Mesenchymal stem cell (in vitro differentiated cells and primary cell): ENCODE measurements at regions not wholly inside any gene's neighbourhood (a gene's known extent, or its start where the extent isn't known, plus 50 kb on each side); places are given as distances from the start of the nearest gene placed in this dataset.

Experiments used
- DNase-seq: peaks from one replicate; pipeline ENCODE4 v3.0.0-alpha.2; 2013
- H2AFZ ChIP-seq: one replicate; pipeline ENCODE4 v1.6.1; 2013; ENCODE audit warnings: low read depth, mild to moderate bottlenecking, control low read depth, inconsistent platforms, low read length, moderate library complexity
- H2AK5ac ChIP-seq: 2 replicates; pipeline ENCODE4 v1.6.1; 2013; ENCODE audit warnings: low read length, moderate library complexity, mild to moderate bottlenecking, inconsistent platforms; ENCODE audit not compliant: severe bottlenecking
- H2BK120ac ChIP-seq: one replicate; pipeline ENCODE4 v1.6.1; 2013; ENCODE audit warnings: low read depth, mild to moderate bottlenecking, inconsistent platforms, low read length, moderate library complexity
- H2BK12ac ChIP-seq, 2 experiments: one replicate each; pipeline ENCODE4 v1.6.1; 2013; ENCODE audit warnings: inconsistent platforms in 2 of 2, low read length in 2 of 2, mild to moderate bottlenecking in 2 of 2, moderate library complexity in 2 of 2, control low read depth in 1 of 2
- H2BK15ac ChIP-seq: one replicate; pipeline ENCODE4 v1.6.1; 2013; ENCODE audit warnings: mild to moderate bottlenecking, low read depth, inconsistent platforms; ENCODE audit not compliant: poor library complexity, severe bottlenecking
- H2BK5ac ChIP-seq: 2 replicates; pipeline ENCODE4 v1.6.1; 2013; ENCODE audit warnings: low read depth, mild to moderate bottlenecking, low read length, control low read depth, inconsistent platforms; ENCODE audit not compliant: poor library complexity, severe bottlenecking
- H3K14ac ChIP-seq, 2 experiments: one replicate each; pipeline ENCODE4 v1.6.1; 2013; ENCODE audit warnings: inconsistent platforms in 2 of 2, low read length in 2 of 2, control low read depth in 1 of 2, mild to moderate bottlenecking in 1 of 2, moderate library complexity in 1 of 2
- H3K18ac ChIP-seq, 2 experiments: one replicate each; pipeline ENCODE4 v1.6.1; 2013; ENCODE audit warnings: inconsistent platforms in 2 of 2, low read length in 2 of 2, control low read depth in 1 of 2, low read depth in 1 of 2, mild to moderate bottlenecking in 1 of 2
- H3K23ac ChIP-seq, 2 experiments: one replicate each; pipeline ENCODE4 v1.6.1; 2013; ENCODE audit warnings: inconsistent platforms in 2 of 2, low read length in 2 of 2, mild to moderate bottlenecking in 2 of 2, moderate library complexity in 2 of 2, control low read depth in 1 of 2
- H3K27ac ChIP-seq: 2 replicates; pipeline ENCODE4 v1.5.1; 2013; ENCODE audit warnings: mild to moderate bottlenecking, moderate library complexity, low read length, control low read depth, inconsistent platforms; ENCODE audit not compliant: poor library complexity, severe bottlenecking
- H3K27me3 ChIP-seq, 2 experiments: 2 replicates each; pipeline versions ENCODE4 v1.6.1 to v1.7.0; 2013; ENCODE audit warnings: low read length in 2 of 2, mild to moderate bottlenecking in 2 of 2, moderate library complexity in 2 of 2, control low read depth in 1 of 2, inconsistent platforms in 1 of 2; ENCODE audit not compliant: control insufficient read depth in 1 of 2, insufficient read depth in 1 of 2
- H3K36me3 ChIP-seq, 2 experiments: 2 replicates each; pipeline versions ENCODE4 v1.6.1 to v1.7.0; 2013; ENCODE audit warnings: low read length in 2 of 2, control low read depth in 1 of 2, inconsistent platforms in 1 of 2, low read depth in 1 of 2, mild to moderate bottlenecking in 1 of 2; ENCODE audit not compliant: insufficient read depth in 2 of 2, control insufficient read depth in 1 of 2
- H3K4ac ChIP-seq, 2 experiments: one replicate each; pipeline ENCODE4 v1.6.1; 2013; ENCODE audit warnings: inconsistent platforms in 2 of 2, low read length in 2 of 2, mild to moderate bottlenecking in 2 of 2, moderate library complexity in 2 of 2, control low read depth in 1 of 2, low read depth in 1 of 2
- H3K4me1 ChIP-seq: 2 replicates; pipeline ENCODE4 v1.6.1; 2013; ENCODE audit warnings: low read depth, low read length, control low read depth; ENCODE audit not compliant: control insufficient read depth, insufficient read depth
- H3K4me2 ChIP-seq: 2 replicates; pipeline ENCODE4 v1.6.1; 2013; ENCODE audit warnings: low read length, mild to moderate bottlenecking, inconsistent platforms; ENCODE audit not compliant: poor library complexity, severe bottlenecking
- H3K4me3 ChIP-seq, 2 experiments: 2 replicates each; pipeline versions ENCODE4 v1.5.1 to v1.7.0; 2013; ENCODE audit warnings: low read length in 2 of 2, mild to moderate bottlenecking in 2 of 2, control low read depth in 1 of 2, low read depth in 1 of 2; ENCODE audit not compliant: insufficient read depth in 1 of 2
- H3K79me1 ChIP-seq: replicated peaks from 2 replicates; pipeline ENCODE4 v1.6.1; 2013; ENCODE audit warnings: mild to moderate bottlenecking, control low read depth, low read length, inconsistent platforms; ENCODE audit not compliant: poor library complexity, severe bottlenecking
- H3K9ac ChIP-seq: 2 replicates; pipeline ENCODE4 v1.7.0; 2013; ENCODE audit warnings: mild to moderate bottlenecking, low read length, moderate library complexity
- H3K9me3 ChIP-seq: 2 replicates; pipeline ENCODE4 v1.7.0; 2013; ENCODE audit warnings: mild to moderate bottlenecking, low read length; ENCODE audit not compliant: control insufficient read depth
- H4K8ac ChIP-seq: one replicate; pipeline ENCODE4 v1.6.1; 2013; ENCODE audit warnings: inconsistent platforms, mild to moderate bottlenecking, low read length, moderate library complexity
- H4K91ac ChIP-seq: one replicate; pipeline ENCODE4 v1.6.1; 2013; ENCODE audit warnings: mild to moderate bottlenecking, low read length, inconsistent platforms
- WGBS: methylation state at CpG from one replicate; pipeline ENCODE4 v1.1.7; 2013; ENCODE audit warnings: mixed read lengths; 5-methylcytosine and 5-hydroxymethylcytosine counted together

- Histone ChIP-seq H3K4me2 (no peak overlapping the region), H3K36me3 (no peaks in the 10 kb centered on the region), H3K18ac (no peak overlapping the region), H2BK120ac (no peak overlapping the region), H4K91ac (no peak overlapping the region), H3K14ac (no peak overlapping the region), H2BK15ac (no peak overlapping the region), H3K23ac (no peak overlapping the region), H2AK5ac (no peak overlapping the region), H3K9ac (no peak overlapping the region), H2BK5ac (no peak overlapping the region), H3K79me1 (no peaks in the 10 kb centered on the region), H2BK12ac (no peak overlapping the region), H3K4ac (no peak overlapping the region), H3K9me3 (peaks cover 28% of the 10 kb centered on the region), H3K4me3 (no peak overlapping the region), H3K4me1 (no peaks in the 10 kb centered on the region), H4K8ac (no peak overlapping the region), H3K27ac (no peak overlapping the region), H3K27me3 (no peaks in the 10 kb centered on the region), H2AFZ (no peak overlapping the region)
- WGBS: 79% methylated on average over 3 of the region's 4 CpGs
- DNase-seq: no peak
Measured at GRCh38 chr12:125744201-125744600, 679.0 kb downstream of the AACS start.

GRCh38 chr12:125755512-125755911 is 690.3 kb downstream of the AACS start:
- WGBS: 0% methylated on average over 1 of the region's 2 CpGs
- no peak overlapping the region for H3K27ac ChIP-seq
- DNase-seq: no peak

GRCh38 chr12:125766091-125766490 is 700.9 kb downstream of the AACS start:
- Histone ChIP-seq H3K4me1 (no peaks in the 10 kb centered on the region), H3K9ac (no peak overlapping the region), H3K27me3 (no peaks in the 10 kb centered on the region), H3K4me3 (no peak overlapping the region), H2BK12ac (no peak overlapping the region), H4K91ac (no peak overlapping the region), H2AFZ (no peak overlapping the region), H2BK5ac (no peak overlapping the region), H3K9me3 (peaks cover 14% of the 10 kb centered on the region), H4K8ac (no peak overlapping the region), H3K36me3 (no peaks in the 10 kb centered on the region), H3K4me2 (no peak overlapping the region), H3K23ac (no peak overlapping the region), H3K18ac (no peak overlapping the region), H3K79me1 (no peaks in the 10 kb centered on the region), H3K4ac (no peak overlapping the region), H3K14ac (no peak overlapping the region), H2BK15ac (no peak overlapping the region), H3K27ac (no peak overlapping the region), H2AK5ac (no peak overlapping the region), H2BK120ac (no peak overlapping the region)
- WGBS: 26% methylated on average over 4 of the region's 5 CpGs
- no peak for DNase-seq

More at GRCh38 chr12:125755512-125755911, 690.3 kb downstream of the AACS start:
- Histone ChIP-seq H2BK120ac (no peak overlapping the region), H4K8ac (no peak overlapping the region), H2BK5ac (no peak overlapping the region), H3K4me1 (no peaks in the 10 kb centered on the region), H2AFZ (no peak overlapping the region), H3K14ac (no peak overlapping the region), H3K79me1 (no peaks in the 10 kb centered on the region), H3K4me3 (no peak overlapping the region), H3K4ac (no peak overlapping the region), H3K27me3 (no peaks in the 10 kb centered on the region), H3K23ac (no peak overlapping the region), H3K36me3 (no peaks in the 10 kb centered on the region), H4K91ac (no peak overlapping the region), H3K9me3 (peaks cover 32% of the 10 kb centered on the region), H3K9ac (no peak overlapping the region), H3K18ac (no peak overlapping the region), H3K4me2 (no peak overlapping the region), H2AK5ac (no peak overlapping the region), H2BK15ac (no peak overlapping the region), H2BK12ac (no peak overlapping the region)

GRCh38 chr12:125772403-125772802 is 707.2 kb downstream of the AACS start:
- Histone ChIP-seq H3K23ac (no peak overlapping the region), H3K4me3 (no peak overlapping the region)

More at GRCh38 chr12:125772403-125772802, 707.2 kb downstream of the AACS start:
- Histone ChIP-seq H3K27me3 (no peaks in the 10 kb centered on the region), H3K18ac (no peak overlapping the region), H4K91ac (no peak overlapping the region), H2AFZ (no peak overlapping the region), H3K4me1 (no peaks in the 10 kb centered on the region), H3K4ac (no peak overlapping the region), H3K14ac (no peak overlapping the region), H2BK12ac (no peak overlapping the region), H4K8ac (no peak overlapping the region), H2AK5ac (no peak overlapping the region), H3K4me2 (no peak overlapping the region), H3K36me3 (no peaks in the 10 kb centered on the region), H2BK5ac (no peak overlapping the region), H3K9ac (no peak overlapping the region), H3K9me3 (peaks cover 30% of the 10 kb centered on the region), H2BK120ac (no peak overlapping the region), H3K79me1 (no peaks in the 10 kb centered on the region), H3K27ac (no peak overlapping the region), H2BK15ac (no peak overlapping the region)
- DNase-seq: no peak
- WGBS: 77% methylated on average over 2 of the region's 2 CpGs
